GM19468 (cell line): ENCODE measurements at regions not wholly inside any gene's neighbourhood (a gene's known extent, or its start where the extent isn't known, plus 50 kb on each side); places are given as distances from the start of the nearest gene placed in this dataset.
"Not testable (repeated sequence)": the region's sequence is repeated elsewhere in the genome, so short reads cannot be mapped to it uniquely, and the experiment has no call there.

Source experiments
- ATAC-seq: cut with Tn5 transposase; IDR thresholded peaks from one replicate; pipeline ENCODE4 v1.9.1; 2021; ENCODE audit warnings: mild to moderate bottlenecking, moderate library complexity, moderate number of reproducible peaks; ENCODE audit not compliant: unreplicated experiment; ENCODE audit errors: extremely low read depth

DNA sequence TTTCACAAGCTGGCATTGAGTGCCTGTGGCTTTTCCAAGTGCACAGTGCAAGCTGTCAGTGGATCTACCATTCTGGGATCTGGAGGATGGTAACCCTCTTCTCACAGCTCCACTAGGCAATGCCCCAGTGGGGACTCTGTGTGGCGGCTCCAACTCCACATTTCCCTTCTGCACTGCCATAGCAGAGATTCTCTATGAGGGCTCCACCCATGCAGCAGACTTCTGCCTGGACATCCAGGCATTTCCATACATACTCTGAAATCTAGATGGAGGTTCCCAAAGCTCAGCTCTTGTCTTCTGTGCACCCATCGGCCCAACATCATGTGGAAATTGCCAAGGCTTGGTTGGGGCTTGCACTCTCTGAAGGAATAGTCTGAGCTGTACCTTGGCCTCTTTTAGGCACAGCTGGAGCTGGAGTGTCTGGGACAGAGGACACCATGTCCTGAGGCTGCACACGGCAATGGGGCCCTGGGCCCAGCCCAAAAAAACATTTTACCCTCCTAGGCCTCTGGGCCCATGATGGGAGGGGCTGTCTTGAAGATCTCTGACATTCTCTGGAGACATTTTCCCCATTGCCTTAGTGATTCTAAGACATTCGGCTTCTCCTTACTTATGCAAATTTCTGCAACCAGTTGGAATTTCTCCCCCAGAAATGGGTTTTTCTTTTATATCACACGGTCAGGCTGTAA is 313.3 kb upstream of the SFSWAP start:
- ATAC-seq = no peak

DNA sequence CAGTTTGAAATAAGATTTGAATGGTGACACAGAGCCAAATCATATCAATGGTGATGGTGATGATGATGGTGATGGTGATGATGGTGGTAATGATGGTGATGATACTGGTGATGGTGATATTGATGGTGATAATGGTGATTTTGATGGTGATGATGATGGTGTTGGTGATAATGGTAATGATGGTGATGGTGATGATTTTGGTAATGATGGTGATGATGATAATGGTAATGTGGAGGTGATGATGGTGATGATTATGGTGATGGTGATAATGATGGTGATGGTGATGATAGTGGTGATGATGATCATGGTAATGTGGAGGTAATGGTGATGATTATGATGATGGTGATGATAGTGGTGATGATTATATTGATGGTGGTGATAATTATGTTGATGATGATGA is 311.9 kb upstream of the SFSWAP start:
- no peak for ATAC-seq

DNA sequence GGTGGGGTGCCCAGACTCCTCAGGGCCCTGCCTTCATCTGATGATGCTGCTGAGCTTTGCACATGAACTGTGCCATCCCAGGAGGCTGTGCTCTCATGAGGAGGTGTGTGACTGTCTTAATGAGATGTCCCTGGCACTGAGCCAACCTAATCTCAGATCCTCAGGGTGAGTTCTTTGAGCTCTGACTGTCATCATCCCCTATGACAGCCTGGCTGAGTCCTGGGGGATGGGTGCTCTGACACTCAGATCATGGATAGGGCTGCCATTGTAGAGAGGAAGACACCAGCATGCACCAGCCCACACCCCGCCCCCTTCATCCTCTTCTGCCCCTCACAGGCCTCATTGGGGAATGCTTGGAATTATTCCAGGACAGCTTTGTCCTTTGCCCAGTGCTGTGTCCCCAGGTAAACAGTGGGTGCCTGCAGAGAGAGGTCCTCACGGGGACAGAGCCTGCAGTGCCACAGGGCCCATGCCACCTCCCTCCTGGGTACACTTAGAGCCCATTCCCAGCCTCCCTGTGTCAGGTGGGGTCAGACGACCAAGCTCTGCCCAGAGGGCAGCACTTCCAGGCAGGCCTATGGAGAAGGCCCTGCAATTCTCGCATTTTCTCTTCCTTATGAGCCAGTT is 310.1 kb upstream of the SFSWAP start:
- ATAC-seq = not testable (repeated sequence)

DNA sequence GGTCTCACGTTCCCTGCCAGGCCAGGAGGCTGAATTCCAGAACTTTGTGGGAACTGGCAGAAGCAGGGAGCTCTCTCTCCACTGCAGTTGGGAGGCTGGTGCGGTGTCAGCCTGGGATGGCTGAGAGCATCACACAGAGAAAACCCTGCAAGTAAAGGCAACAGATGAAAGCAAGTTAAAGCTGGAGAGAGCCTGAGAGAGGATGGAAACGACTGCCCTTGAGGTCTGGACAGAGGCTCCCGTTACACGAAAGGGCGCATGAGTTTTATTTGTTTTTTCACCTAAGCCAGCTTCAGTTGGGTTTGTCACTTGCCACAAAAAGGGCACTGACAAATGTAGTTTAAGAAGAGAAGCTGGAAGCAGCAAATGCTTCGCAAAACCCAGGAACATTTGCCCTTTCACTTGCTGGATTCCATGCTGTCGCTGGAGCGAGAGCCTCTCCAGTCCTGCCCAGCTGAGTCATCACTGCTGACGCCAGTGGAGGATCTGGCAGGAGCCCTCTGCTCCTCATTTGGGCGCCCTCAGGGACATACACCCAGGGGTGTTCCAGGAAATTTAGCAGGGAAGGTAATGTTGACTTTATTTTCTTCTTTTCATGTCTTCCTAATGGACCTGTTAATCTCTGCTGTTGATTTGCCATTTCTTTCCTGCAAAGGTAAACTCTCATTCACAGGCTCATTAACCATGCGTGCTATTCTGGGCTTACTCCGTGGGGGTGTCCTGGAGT is 308.8 kb upstream of the SFSWAP start:
- ATAC-seq = not testable (repeated sequence)

DNA sequence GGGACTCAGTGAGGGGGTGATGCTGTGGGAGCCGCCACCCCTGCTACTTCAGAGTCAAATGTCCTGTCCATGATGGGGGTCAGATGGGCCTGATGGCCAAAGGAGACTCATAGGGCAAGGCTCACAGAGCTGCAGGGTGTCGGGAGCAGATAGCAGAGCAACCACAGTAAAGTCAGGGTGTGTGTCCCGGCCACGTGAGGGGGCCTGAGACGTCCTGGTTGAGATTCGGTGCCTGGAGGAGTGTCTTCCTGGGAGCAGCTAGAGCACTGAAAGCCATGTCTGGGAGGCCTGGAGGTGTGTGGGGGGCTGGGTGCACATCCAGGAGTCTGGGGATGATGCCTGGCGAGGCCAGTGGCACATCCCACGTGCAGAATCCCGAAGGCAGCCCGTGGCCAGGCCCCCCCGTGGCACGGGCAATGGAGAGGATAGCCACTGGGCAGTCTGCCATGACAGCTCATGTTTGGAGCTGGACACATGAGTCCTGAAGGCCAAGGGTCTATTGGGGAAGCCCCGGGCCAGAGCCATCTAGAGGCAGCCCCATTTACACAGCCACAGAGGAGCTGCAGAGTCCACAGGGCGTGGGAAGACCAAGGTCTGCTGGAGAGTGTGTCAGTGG is 308.0 kb upstream of the SFSWAP start:
- ATAC-seq = no peak

DNA sequence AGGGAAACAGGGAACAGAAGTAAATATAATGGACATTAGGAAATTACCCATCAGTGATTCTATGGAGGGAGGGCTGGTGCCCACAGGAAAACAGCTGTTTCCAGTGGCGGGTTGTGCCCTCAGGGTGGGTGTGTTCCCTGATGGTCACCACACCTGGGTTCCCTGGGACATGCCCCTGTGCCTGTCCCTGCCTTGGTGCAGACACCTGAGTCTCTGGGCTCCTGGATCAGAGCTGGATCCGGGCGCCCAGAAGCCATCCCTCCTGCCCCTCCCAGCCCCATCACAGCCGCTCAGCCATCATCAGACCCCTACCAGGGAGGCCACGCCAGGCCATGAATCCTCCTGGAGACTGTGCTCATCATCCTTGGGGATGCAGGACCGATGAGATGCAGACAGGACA is 307.2 kb upstream of the SFSWAP start:
- no peak for ATAC-seq

DNA sequence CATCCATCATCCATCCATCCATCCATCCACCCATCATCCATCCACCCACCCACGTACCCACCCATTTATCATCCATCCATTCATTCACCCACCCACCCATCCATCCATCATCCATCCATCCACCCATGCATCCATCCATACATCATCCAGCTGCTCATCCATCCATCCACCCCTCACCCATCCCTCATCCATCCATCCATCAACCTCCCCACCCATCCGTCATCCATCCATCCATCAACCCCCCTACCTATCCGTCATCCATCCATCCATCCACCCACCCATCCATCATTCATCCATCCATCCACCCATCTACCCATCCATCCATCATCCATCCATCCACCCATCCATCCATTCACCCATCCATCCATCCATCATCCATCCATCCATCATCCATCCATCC is 306.2 kb upstream of the SFSWAP start:
- no peak for ATAC-seq

DNA sequence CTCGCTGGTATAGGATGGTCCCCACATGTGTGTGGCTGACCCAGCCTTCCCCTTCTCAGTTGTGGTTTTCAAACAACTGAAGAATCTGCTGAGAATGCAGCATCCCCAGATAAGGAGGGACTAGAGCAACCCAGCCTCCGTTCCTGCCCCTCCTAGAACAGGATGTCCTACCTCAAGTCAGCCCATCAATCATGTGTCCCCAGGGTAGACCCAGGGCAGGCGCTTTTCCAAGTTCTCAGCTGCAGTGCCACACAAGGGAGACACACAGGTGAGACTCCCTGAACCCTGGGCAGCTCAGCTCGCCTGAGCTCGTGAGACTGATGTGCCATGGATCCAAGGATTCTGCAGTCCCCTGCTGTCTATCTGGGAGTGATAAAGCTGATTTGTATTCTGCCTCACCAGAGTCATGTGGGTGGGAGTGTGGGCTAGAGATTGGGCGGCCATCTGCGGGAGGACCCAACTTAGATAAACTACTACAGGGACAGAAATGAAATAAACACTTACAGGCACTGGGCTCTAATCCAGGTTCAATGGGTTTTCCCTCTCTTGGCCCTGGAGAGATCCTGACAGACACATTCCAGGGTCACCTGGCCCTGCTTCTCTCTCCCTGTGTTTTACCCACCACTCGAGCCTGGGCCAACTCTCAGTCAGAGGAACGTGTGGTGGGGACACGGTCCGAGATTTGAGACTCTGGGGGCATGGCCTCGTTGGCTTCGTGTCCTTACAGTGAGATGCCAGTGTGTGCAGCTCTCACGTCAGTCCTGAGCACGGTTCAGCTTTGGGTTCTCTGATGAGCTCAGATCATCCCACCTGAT is 303.5 kb upstream of the SFSWAP start:
- no peak for ATAC-seq

DNA sequence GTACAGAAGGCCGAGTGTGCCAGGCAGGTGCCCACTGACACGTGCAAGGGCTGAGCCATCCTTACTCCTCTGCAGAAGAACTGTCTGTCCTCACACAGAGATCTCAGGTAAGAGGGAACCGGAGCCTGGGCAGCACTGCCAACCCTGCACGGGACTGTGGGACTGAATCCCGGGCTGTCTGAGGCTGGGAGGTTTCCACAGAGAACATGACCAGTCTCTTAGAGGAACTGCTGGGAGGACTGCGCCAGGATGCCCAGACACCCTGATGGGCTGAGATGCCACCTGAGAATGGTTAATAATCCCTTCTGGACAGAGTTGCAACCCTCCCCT is 302.9 kb upstream of the SFSWAP start:
- no peak for ATAC-seq

- ATAC-seq = no peak
These were observed 302.4 kb upstream of the SFSWAP start for GRCh38 chr12:131408484-131408883.

- no peak for ATAC-seq
These were observed 301.7 kb upstream of the SFSWAP start for GRCh38 chr12:131409211-131409610.

DNA sequence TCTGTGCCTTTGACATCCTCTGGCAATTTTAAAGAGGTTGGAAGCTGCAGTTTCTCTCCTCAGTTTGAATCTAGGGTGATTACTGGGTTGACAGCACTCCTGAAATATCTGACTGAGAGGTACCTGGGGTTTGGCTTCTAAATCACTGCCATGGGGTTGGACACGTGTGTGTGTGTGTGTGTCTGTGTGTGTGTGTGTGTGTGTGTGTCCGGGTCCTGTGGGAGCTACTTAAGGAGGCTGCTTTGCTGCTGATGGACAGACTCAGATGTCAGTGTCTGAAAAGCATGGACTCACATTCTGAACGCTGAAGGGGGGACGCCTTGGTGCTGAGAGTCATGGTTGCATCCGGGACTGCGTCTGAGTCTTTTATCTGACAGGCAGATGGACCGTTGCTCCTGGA is 299.1 kb upstream of the SFSWAP start:
- not testable (repeated sequence) for ATAC-seq

DNA sequence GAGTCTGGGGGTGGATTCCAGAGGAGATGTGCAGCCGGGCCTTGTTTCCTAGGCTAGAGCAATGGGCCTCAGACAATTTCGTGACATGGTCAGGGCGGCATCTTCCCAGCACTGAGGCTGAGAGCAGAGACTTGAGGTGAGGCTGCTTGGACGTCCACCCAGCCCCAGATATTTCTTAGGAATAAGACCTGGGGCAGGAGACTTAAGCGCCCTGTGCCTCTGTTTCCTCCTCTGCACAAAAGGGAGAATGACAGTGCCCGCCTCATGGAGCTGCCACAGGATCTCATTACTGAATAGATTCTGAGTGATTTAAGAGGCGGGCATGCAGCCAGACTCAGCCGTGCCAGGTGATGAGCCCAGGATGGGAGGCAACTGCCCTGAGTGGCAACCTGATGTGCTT is 297.9 kb upstream of the SFSWAP start:
- no peak for ATAC-seq

- ATAC-seq = no peak
These were observed 297.4 kb upstream of the SFSWAP start for GRCh38 chr12:131413471-131413870.

- not testable (repeated sequence) for ATAC-seq
These were observed 296.6 kb upstream of the SFSWAP start for GRCh38 chr12:131414155-131414922.

DNA sequence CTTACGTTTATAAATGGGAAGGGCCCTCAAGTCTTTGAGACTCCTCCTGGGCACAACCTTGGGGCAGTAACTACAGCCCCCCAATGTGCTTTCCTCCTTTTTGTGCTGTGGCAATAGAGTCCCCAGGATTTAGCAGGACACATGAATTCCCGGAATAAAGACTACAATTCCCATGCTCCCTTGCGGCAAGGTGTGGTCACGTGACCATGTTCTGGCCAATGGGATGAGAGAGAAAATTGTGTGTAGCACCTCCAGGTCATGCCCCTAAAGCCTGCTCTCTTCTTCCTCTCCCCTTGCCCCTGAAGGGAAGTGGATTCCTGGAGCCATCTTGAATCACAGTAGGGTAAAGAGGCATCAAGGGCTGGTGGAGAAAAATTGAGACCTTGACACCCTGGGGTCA is 295.1 kb upstream of the SFSWAP start:
- no peak for ATAC-seq

GRCh38 chr12:131418121-131418520 is 292.8 kb upstream of the SFSWAP start:
- ATAC-seq = no peak

DNA sequence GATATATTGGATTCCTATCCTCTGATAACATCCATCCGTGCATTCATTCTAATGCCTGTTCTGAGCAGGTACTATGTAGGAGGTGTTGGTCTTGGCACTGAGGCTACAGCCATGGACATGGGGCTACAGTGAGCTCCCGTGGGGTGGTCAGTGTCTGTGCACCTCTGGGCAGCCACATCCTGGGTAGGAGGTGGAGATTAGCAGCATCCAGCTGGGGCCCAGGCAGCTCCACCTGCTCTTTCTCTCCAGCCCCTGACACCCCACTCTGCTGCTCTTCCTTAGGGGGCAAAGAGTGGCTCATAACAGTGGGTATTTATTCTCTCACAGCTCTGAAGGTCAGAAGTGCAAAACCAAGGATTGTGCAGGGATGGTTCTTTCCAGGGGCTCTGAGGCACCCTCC is 292.0 kb upstream of the SFSWAP start:
- no peak for ATAC-seq

DNA sequence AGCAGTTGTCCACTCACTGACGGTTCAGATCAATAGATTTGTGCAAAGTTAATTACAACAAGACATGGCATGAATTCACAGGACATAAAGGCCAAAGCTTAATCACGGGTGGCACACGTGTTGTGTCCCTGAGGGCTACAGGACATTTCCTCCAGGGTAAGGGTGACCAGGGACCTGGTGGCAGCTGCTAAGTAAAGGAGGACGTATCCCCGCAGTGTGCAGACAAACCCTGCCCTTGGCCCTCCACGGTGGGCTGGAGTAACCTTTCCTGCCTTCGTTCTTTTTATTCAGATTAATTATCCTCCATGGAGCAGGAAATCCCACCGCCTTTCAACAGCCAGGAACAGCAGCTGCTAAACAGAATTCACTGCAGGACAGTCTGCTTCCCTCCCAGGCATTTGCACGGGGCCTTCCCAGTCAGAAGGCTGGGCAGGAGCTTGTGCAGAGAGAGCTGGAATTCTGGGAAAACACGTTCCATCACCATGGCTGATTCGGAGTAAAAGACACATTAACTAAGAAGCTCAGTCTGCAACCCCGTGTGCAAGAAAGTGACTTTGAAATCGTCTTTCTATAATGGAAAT is 289.9 kb upstream of the SFSWAP start:
- no peak for ATAC-seq
